ENCODE measurements at regions not wholly inside any gene's neighbourhood (a gene's known extent, or its start where the extent isn't known, plus 50 kb on each side); places are given as distances from the start of the nearest gene placed in this dataset.
"Not testable (repeated sequence)": the region's sequence is repeated elsewhere in the genome, so short reads cannot be mapped to it uniquely, and the experiment has no call there.

GRCh38 chr21:31788581-31788980, 56.7 kb upstream of the SCAF4 start:
- BruUV-seq (replicated peaks) = no TSS peak
- TF ChIP-seq, protein P1, sequence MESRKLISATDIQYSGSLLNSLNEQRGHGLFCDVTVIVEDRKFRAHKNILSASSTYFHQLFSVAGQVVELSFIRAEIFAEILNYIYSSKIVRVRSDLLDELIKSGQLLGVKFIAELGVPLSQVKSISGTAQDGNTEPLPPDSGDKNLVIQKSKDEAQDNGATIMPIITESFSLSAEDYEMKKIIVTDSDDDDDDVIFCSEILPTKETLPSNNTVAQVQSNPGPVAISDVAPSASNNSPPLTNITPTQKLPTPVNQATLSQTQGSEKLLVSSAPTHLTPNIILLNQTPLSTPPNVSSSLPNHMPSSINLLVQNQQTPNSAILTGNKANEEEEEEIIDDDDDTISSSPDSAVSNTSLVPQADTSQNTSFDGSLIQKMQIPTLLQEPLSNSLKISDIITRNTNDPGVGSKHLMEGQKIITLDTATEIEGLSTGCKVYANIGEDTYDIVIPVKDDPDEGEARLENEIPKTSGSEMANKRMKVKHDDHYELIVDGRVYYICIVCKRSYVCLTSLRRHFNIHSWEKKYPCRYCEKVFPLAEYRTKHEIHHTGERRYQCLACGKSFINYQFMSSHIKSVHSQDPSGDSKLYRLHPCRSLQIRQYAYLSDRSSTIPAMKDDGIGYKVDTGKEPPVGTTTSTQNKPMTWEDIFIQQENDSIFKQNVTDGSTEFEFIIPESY (IDR thresholded peaks at IDR 0.05; ENCODE audit: extremely low read depth, insufficient replicate concordance, low read length) = no peak
- TF ChIP-seq SP1 (IDR thresholded peaks at IDR 0.05; ENCODE audit: low read depth) (no peak), EZH2phosphoT487 (IDR thresholded peaks at IDR 0.05; ENCODE audit: borderline replicate concordance) (no peak), FOSL1 (IDR thresholded peaks at IDR 0.05; ENCODE audit: low read depth) (no peak), SIN3A (IDR thresholded peaks at IDR 0.05; ENCODE audit: low read depth) (no peak), CTCF (IDR thresholded peaks at IDR 0.05 in 2 of 3, conservative IDR thresholded peaks at IDR 0.05 in 1 of 3; ENCODE audit: borderline replicate concordance in 1 of 3, insufficient read depth in 1 of 3, low read depth in 2 of 3, low read length in 2 of 3) (no peak), YY1 (IDR thresholded peaks at IDR 0.05; ENCODE audit: extremely low read depth, insufficient replicate concordance, low read depth, low read length) (no peak), SRF (IDR thresholded peaks at IDR 0.05; ENCODE audit: low read depth) (no peak), TCF7L2 (IDR thresholded peaks at IDR 0.05; ENCODE audit: borderline replicate concordance, extremely low read depth, insufficient read depth, insufficient read length) (no peak), EZH2 (IDR thresholded peaks at IDR 0.05) (no peak), EGR1 (IDR thresholded peaks at IDR 0.05; ENCODE audit: low read depth) (no peak), POLR2AphosphoS5 (IDR thresholded peaks at IDR 0.05; ENCODE audit: low read depth, low read length) (no peak), CBX3 (IDR thresholded peaks at IDR 0.05; ENCODE audit: low read depth) (no peak), RAD21 (IDR thresholded peaks at IDR 0.05; ENCODE audit: low read depth) (no peak), ZNF274 (IDR thresholded peaks at IDR 0.05; ENCODE audit: low read depth, low read length) (no peak), POLR2A (IDR thresholded peaks at IDR 0.05; ENCODE audit: borderline replicate concordance, extremely low read depth, insufficient read depth, insufficient read length) (no peak), JUND (IDR thresholded peaks at IDR 0.05) (no peak), ELF1 (IDR thresholded peaks at IDR 0.05; ENCODE audit: borderline replicate concordance, low read depth) (no peak)
- TF ChIP-seq, protein P2, sequence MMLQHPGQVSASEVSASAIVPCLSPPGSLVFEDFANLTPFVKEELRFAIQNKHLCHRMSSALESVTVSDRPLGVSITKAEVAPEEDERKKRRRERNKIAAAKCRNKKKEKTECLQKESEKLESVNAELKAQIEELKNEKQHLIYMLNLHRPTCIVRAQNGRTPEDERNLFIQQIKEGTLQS (IDR thresholded peaks at IDR 0.05) = no peak
- Histone ChIP-seq H3K27me3 (ENCODE audit: insufficient read depth, low read length) (peaks cover 13% of the 10 kb centered on the region; the same call in 1 of the 2 replicates), H2AFZ (ENCODE audit: low read depth, low read length, poor library complexity, severe bottlenecking) (no peak overlapping the region), H3K36me3 (ENCODE audit: control insufficient read depth in 1 of 2, insufficient read depth in 2 of 2, low read length in 2 of 2) (no peaks in the 10 kb centered on the region), H3K9ac (ENCODE audit: low read length) (no peak overlapping the region), H3K9me3 (ENCODE audit: control insufficient read depth in 1 of 2, insufficient read depth in 1 of 2, low read depth in 1 of 2, low read length in 2 of 2) (no peaks in the 10 kb centered on the region), H4K20me1 (ENCODE audit: insufficient read depth) (no peaks in the 10 kb centered on the region), H3K9me2 (ENCODE audit: insufficient read depth) (no peaks in the 10 kb centered on the region), H3K4me1 (ENCODE audit: control insufficient read depth in 1 of 2, insufficient read depth in 2 of 2, low read length in 2 of 2) (no peaks in the 10 kb centered on the region), H3K79me2 (ENCODE audit: insufficient read depth, low read length) (no peaks in the 10 kb centered on the region), H3K27ac (ENCODE audit: low read depth, low read length) (no peak overlapping the region), H3K4me2 (ENCODE audit: low read length) (no peak overlapping the region), H3K4me3 (replicated peaks in 1 of 2; ENCODE audit: low read depth in 1 of 2, low read length in 2 of 2) (no peak overlapping the region)
- RAD21 ChIA-PET (ENCODE audit: low non-redundant PET in 1 of 2, low total read pairs in 2 of 2, uncharacterized antibody in 2 of 2, unreplicated experiment in 2 of 2) = no interaction called here
- CTCF ChIA-PET = no interaction called here
- no peak for DNase-seq (ENCODE audit: low read depth, low spot score)
- POLR2A ChIA-PET = no interaction called here
- intact Hi-C loops (cut with micrococcal nuclease) = no loop called here
- no peak for ATAC-seq

- ChIA-PET CTCF (interaction anchor here (0.6 kb wide), 1 partner anchor 84 kb away, joined by 5 read pairs; no protein-coding TSS in a partner anchor), RAD21 (ENCODE audit: low non-redundant PET in 1 of 2, low total read pairs in 2 of 2, uncharacterized antibody in 2 of 2, unreplicated experiment in 2 of 2) (interaction anchor here in 1 of 2 experiments (0.7 kb wide), 1 partner anchor 16 kb away, joined by 3 read pairs; no protein-coding TSS in a partner anchor)
- POLR2A ChIA-PET; H4K20me1 ChIP-seq (ENCODE audit: insufficient read depth); H3K27ac ChIP-seq (ENCODE audit: low read depth, low read length); H3K9me2 ChIP-seq (ENCODE audit: insufficient read depth); H3K79me2 ChIP-seq (ENCODE audit: insufficient read depth, low read length); H3K27me3 ChIP-seq (ENCODE audit: insufficient read depth, low read length); H2AFZ ChIP-seq (ENCODE audit: low read depth, low read length, poor library complexity, severe bottlenecking); H3K4me1 ChIP-seq (ENCODE audit: control insufficient read depth in 1 of 2, insufficient read depth in 2 of 2, low read length in 2 of 2); BruUV-seq (replicated peaks); H3K36me3 ChIP-seq (ENCODE audit: control insufficient read depth in 1 of 2, insufficient read depth in 2 of 2, low read length in 2 of 2); H3K4me3 ChIP-seq (replicated peaks in 1 of 2; ENCODE audit: low read depth in 1 of 2, low read length in 2 of 2); H3K9ac ChIP-seq (ENCODE audit: low read length); H3K4me2 ChIP-seq (ENCODE audit: low read length); ATAC-seq; DNase-seq (ENCODE audit: low read depth, low spot score); H3K9me3 ChIP-seq (ENCODE audit: control insufficient read depth in 1 of 2, insufficient read depth in 1 of 2, low read depth in 1 of 2, low read length in 2 of 2): not testable (repeated sequence)
- intact Hi-C loops (cut with micrococcal nuclease) = loop anchor here (2.0 kb wide), 1 partner anchor 471 kb away; no protein-coding TSS in a partner anchor
Measured at GRCh38 chr21:31787691-31788090, 55.8 kb upstream of the SCAF4 start.

Measured in HCT116 (cell line).